ENCODE measurements at regions not wholly inside any gene's neighbourhood (a gene's known extent, or its start where the extent isn't known, plus 50 kb on each side); places are given as distances from the start of the nearest gene placed in this dataset.

- TF ChIP-seq CTCF (IDR thresholded peaks at IDR 0.05) (no peak), POLR2A (IDR thresholded peaks at IDR 0.05) (no peak)
Observed at GRCh38 chr1:232318143-232318542, 311.8 kb downstream of the SIPA1L2 start.

All from Peyer's patch (tissue), 4 donors.